ENCODE measurements at regions not wholly inside any gene's neighbourhood (a gene's known extent, or its start where the extent isn't known, plus 50 kb on each side); places are given as distances from the start of the nearest gene placed in this dataset.

- TF ChIP-seq CTCF (conservative IDR thresholded peaks at IDR 0.05; ENCODE audit: low read length) (no peak), EZH2phosphoT487 (IDR thresholded peaks at IDR 0.05; ENCODE audit: borderline replicate concordance, low read depth, low read length) (no peak)
- no peak overlapping the region for H3K4me3 ChIP-seq (ENCODE audit: low read depth, low read length, poor library complexity, severe bottlenecking)
- H3K36me3 ChIP-seq (ENCODE audit: insufficient read depth, low read length) = no peaks in the 10 kb centered on the region
- H3K4me1 ChIP-seq (ENCODE audit: insufficient read depth, low read length, poor library complexity, severe bottlenecking) = no peaks in the 10 kb centered on the region
- H2AFZ ChIP-seq (ENCODE audit: low read length) = no peak overlapping the region
- no peak overlapping the region for H3K27ac ChIP-seq (ENCODE audit: low read depth, low read length, poor library complexity, severe bottlenecking)
- no peak for DNase-seq (ENCODE audit: low spot score)
- no peaks in the 10 kb centered on the region for H3K9me2 ChIP-seq (ENCODE audit: insufficient read depth, low read length)
- no TSS peak for BruUV-seq (replicated peaks)
- H3K9me3 ChIP-seq (ENCODE audit: low read length) = no peaks in the 10 kb centered on the region
- H3K4me2 ChIP-seq (ENCODE audit: low read length) = no peak overlapping the region
- intact Hi-C loops (cut with micrococcal nuclease; ENCODE audit: unreplicated experiment) = no loop called here
- POLR2A ChIA-PET = interaction anchor here (0.9 kb wide), 1 partner anchor 14 kb away, joined by 3 read pairs; no protein-coding TSS in a partner anchor
- H3K79me2 ChIP-seq (ENCODE audit: insufficient read depth, low read depth, low read length) = no peaks in the 10 kb centered on the region
- H4K20me1 ChIP-seq (ENCODE audit: insufficient read depth, low read length) = no peaks in the 10 kb centered on the region
- CTCF ChIA-PET (ENCODE audit: unreplicated experiment) = no interaction called here
Measured at GRCh38 chr12:19971361-19972280, 396.7 kb upstream of the PDE3A start.

GRCh38 chr12:19972325-19973288 lies 395.7 kb upstream of the PDE3A start:
- H3K9me2 ChIP-seq (ENCODE audit: insufficient read depth, low read length) = no peaks in the 10 kb centered on the region
- no peak overlapping the region for H3K4me3 ChIP-seq (ENCODE audit: low read depth, low read length, poor library complexity, severe bottlenecking)
- POLR2A ChIA-PET = interaction anchor here (0.9 kb wide), 1 partner anchor 13 kb away, joined by 3 read pairs; no protein-coding TSS in a partner anchor
- BruUV-seq (replicated peaks) = no TSS peak
- no peak for DNase-seq (ENCODE audit: low spot score)
- CTCF ChIA-PET (ENCODE audit: unreplicated experiment) = no interaction called here
- no peak overlapping the region for H3K4me2 ChIP-seq (ENCODE audit: low read length)
- H2AFZ ChIP-seq (ENCODE audit: low read length) = no peak overlapping the region
- intact Hi-C loops (cut with micrococcal nuclease; ENCODE audit: unreplicated experiment) = no loop called here
- no peaks in the 10 kb centered on the region for H3K79me2 ChIP-seq (ENCODE audit: insufficient read depth, low read depth, low read length)
- TF ChIP-seq EZH2phosphoT487 (IDR thresholded peaks at IDR 0.05; ENCODE audit: borderline replicate concordance, low read depth, low read length) = no peak
- TF ChIP-seq CTCF (conservative IDR thresholded peaks at IDR 0.05; ENCODE audit: low read length) = no peak
- H3K4me1 ChIP-seq (ENCODE audit: insufficient read depth, low read length, poor library complexity, severe bottlenecking) = no peaks in the 10 kb centered on the region
- H3K27ac ChIP-seq (ENCODE audit: low read depth, low read length, poor library complexity, severe bottlenecking) = no peak overlapping the region
- no peaks in the 10 kb centered on the region for H3K36me3 ChIP-seq (ENCODE audit: insufficient read depth, low read length)
- no peaks in the 10 kb centered on the region for H4K20me1 ChIP-seq (ENCODE audit: insufficient read depth, low read length)
- H3K9me3 ChIP-seq (ENCODE audit: low read length) = no peaks in the 10 kb centered on the region
